Thyroid gland (tissue), 4 donors: ENCODE measurements at regions not wholly inside any gene's neighbourhood (a gene's known extent, or its start where the extent isn't known, plus 50 kb on each side); places are given as distances from the start of the nearest gene placed in this dataset.

ENCODE experiments used
- DNase-seq, 2 donors: peaks; one replicate each; pipeline ENCODE4 v3.0.0-alpha.2; 2019
- H3K27ac ChIP-seq, 3 donors: fragments of 200-600 bp; sonication (generic); 1 replicate in 2 of 3; 2 replicates in 1 of 3; pipeline ENCODE4 v1.5.1; 2016 to 2019; ENCODE audit warnings: mild to moderate bottlenecking in 1 of 3, moderate library complexity in 1 of 3
- H3K27me3 ChIP-seq: fragments of 200-600 bp; sonication (generic); one replicate; pipeline ENCODE4 v1.5.1; 2019
- H3K36me3 ChIP-seq, 2 donors: fragments of 200-600 bp; sonication (generic); one replicate each; pipeline ENCODE4 v1.5.1; 2016 to 2019
- H3K4me1 ChIP-seq, 2 donors: fragments of 200-600 bp; sonication (generic); one replicate each; pipeline ENCODE4 v1.5.1; 2017 to 2019
- H3K4me3 ChIP-seq, 3 donors: fragments of 200-600 bp; sonication (generic); replicated peaks in 1 of 3; 1 replicate in 2 of 3; 2 replicates in 1 of 3; pipeline ENCODE4 v1.5.1; 2016; ENCODE audit warnings: mild to moderate bottlenecking in 1 of 3
- H3K9me3 ChIP-seq: fragments of 200-600 bp; sonication (generic); one replicate; pipeline ENCODE4 v1.5.1; 2017
- POLR2A ChIP-seq, 2 donors: fragments of 450-650 bp; IDR thresholded peaks; one replicate each; pipeline ENCODE4 v1.6.1; 2017; ENCODE audit warnings: antibody characterized with exemption in 2 of 2, mild to moderate bottlenecking in 2 of 2, moderate library complexity in 1 of 2
- WGBS, 2 donors: methylation state at CpG; one replicate each; pipeline ENCODE4 v1.1.5; 2017; 5-methylcytosine and 5-hydroxymethylcytosine counted together
- intact Hi-C: fragments of 100-400 bp; cut with DNase I; formaldehyde crosslinking; loops from one replicate; pipeline ENCODE4 v1.15.1; 2023
- TF ChIP-seq, protein P1 (sequence below), 6 experiments: fragments of 200-600 bp in 3 of 6; fragments of 450-650 bp in 3 of 6; sonication (generic) in 3 of 6; IDR thresholded peaks; one replicate each; pipeline ENCODE4 v1.5.1; 2016 to 2019; ENCODE audit warnings: antibody characterized with exemption in 6 of 6, mild to moderate bottlenecking in 2 of 6, inconsistent platforms in 1 of 6, moderate library complexity in 1 of 6

DNA sequence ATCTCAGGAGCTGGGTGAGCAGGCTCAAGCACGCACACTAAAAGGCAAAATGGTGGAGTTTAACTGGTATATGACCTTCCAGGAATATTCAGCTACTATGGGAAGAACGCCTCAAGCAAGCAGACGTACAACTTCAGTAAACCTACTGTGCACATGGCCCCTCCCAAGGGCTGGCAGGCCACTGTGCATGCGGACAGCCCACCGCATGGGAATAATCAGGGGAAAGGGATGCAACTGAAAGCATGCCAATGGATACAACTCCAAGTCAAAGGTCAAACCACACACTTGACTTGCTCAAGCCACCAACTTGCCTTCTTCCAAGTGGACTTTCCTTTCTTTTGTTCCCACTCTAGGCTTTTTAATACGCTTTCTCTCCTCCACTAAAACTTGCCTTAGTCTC, 121.6 kb upstream of the SNTG2 start:
- no peak overlapping the region for H3K27ac ChIP-seq
- H3K4me3 ChIP-seq, result no peak overlapping the region
- intact Hi-C loops, result no loop called here
- TF ChIP-seq POLR2A (IDR thresholded peaks at IDR 0.05), result no peak
- TF ChIP-seq, protein P1, sequence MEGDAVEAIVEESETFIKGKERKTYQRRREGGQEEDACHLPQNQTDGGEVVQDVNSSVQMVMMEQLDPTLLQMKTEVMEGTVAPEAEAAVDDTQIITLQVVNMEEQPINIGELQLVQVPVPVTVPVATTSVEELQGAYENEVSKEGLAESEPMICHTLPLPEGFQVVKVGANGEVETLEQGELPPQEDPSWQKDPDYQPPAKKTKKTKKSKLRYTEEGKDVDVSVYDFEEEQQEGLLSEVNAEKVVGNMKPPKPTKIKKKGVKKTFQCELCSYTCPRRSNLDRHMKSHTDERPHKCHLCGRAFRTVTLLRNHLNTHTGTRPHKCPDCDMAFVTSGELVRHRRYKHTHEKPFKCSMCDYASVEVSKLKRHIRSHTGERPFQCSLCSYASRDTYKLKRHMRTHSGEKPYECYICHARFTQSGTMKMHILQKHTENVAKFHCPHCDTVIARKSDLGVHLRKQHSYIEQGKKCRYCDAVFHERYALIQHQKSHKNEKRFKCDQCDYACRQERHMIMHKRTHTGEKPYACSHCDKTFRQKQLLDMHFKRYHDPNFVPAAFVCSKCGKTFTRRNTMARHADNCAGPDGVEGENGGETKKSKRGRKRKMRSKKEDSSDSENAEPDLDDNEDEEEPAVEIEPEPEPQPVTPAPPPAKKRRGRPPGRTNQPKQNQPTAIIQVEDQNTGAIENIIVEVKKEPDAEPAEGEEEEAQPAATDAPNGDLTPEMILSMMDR (IDR thresholded peaks at IDR 0.05), result no peak
- DNase-seq, result no peak
- no peaks in the 10 kb centered on the region for H3K27me3 ChIP-seq
- no peaks in the 10 kb centered on the region for H3K36me3 ChIP-seq
- no peaks in the 10 kb centered on the region for H3K9me3 ChIP-seq
- H3K4me1 ChIP-seq, result peaks cover 4 to 11% of the 10 kb centered on the region in 2 donors
- 90 to 95% methylated on average over 6 of the region's 6 CpGs for WGBS, 2 donors

DNA sequence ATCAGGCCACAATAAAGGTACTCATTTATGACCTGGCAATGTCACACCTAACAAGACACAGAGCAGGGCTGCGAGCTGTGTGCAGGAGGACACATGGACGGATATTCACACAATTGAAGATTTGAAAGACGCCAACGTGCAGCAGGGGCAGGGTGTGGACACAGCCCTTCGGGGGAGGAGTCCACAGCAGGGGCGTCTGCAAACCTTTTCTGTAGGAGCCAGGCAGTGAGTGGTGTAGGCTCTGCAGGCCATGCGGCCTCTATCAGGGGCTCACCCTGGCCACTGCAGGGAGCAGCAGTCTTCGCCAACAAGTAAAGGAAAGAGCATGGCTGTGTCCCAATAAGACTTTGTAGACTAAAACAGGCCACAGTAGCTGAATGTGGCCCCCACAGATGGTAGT, 125.7 kb upstream of the SNTG2 start:
- Histone ChIP-seq H3K4me3 (no peak overlapping the region), H3K27me3 (no peaks in the 10 kb centered on the region), H3K4me1 (no peaks in the 10 kb centered on the region), H3K9me3 (no peaks in the 10 kb centered on the region), H3K27ac (no peak overlapping the region), H3K36me3 (no peaks in the 10 kb centered on the region)
- TF ChIP-seq POLR2A (IDR thresholded peaks at IDR 0.05), result no peak
- TF ChIP-seq, protein P1 (IDR thresholded peaks at IDR 0.05), result no peak
- intact Hi-C loops, result no loop called here
- WGBS, 2 donors, result 87% methylated on average over 8 of the region's 8 CpGs
- no peak for DNase-seq

DNA sequence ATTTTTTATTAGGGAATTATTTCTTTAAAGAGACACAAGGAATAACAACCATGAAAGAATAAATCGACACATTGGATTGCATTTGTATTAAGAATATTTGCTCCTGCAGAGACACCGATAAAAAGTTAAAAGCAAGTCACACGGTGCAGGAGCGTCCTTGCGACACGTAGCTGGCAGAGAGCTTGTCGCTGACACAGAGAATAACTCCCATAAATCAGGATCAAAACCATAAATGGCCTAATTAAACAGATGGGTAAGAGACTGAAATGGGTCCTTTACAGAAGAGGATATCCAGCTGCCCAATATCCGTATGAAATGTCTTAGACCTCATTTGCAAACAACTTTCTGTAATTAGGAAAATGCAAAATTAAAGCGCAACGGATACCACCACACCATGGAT, 126.1 kb upstream of the SNTG2 start:
- no peak overlapping the region for H3K4me3 ChIP-seq
- no peaks in the 10 kb centered on the region for H3K4me1 ChIP-seq
- H3K27ac ChIP-seq, result no peak overlapping the region
- intact Hi-C loops, result no loop called here
- DNase-seq, result no peak
- WGBS, 2 donors, result 94 to 95% methylated on average over 10 of the region's 10 CpGs
- no peaks in the 10 kb centered on the region for H3K27me3 ChIP-seq
- H3K36me3 ChIP-seq, result no peaks in the 10 kb centered on the region
- TF ChIP-seq POLR2A (IDR thresholded peaks at IDR 0.05), result no peak
- TF ChIP-seq, protein P1 (IDR thresholded peaks at IDR 0.05), result no peak
- no peaks in the 10 kb centered on the region for H3K9me3 ChIP-seq

DNA sequence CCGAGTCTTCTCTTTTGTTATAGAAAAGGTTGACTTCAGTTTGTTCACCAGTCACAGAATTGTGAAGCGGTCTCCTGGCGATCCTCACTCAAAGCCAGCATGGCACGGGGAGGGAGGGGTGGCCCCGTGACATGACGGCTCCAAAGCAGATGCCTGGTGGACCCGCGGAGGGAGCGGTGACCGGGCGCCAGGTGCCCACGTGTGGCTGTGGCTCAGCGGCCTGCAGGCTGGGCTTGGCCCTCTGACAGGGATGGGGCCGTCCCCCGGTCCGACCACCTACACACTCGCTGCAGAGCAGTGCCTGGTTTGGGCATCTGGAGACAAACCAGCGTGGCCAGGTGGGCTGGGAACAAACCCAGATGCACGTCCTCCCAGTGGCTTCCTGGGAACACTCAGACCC, 129.1 kb upstream of the SNTG2 start:
- TF ChIP-seq, protein P1 (IDR thresholded peaks at IDR 0.05), result no peak
- TF ChIP-seq POLR2A (IDR thresholded peaks at IDR 0.05), result no peak
- H3K36me3 ChIP-seq, result no peaks in the 10 kb centered on the region
- no peaks in the 10 kb centered on the region for H3K4me1 ChIP-seq
- no peak overlapping the region for H3K27ac ChIP-seq
- intact Hi-C loops, result no loop called here
- H3K9me3 ChIP-seq, result no peaks in the 10 kb centered on the region
- no peak overlapping the region for H3K4me3 ChIP-seq
- no peak for DNase-seq
- 91% methylated on average over 19 of the region's 19 CpGs for WGBS, 2 donors
- H3K27me3 ChIP-seq, result no peaks in the 10 kb centered on the region

DNA sequence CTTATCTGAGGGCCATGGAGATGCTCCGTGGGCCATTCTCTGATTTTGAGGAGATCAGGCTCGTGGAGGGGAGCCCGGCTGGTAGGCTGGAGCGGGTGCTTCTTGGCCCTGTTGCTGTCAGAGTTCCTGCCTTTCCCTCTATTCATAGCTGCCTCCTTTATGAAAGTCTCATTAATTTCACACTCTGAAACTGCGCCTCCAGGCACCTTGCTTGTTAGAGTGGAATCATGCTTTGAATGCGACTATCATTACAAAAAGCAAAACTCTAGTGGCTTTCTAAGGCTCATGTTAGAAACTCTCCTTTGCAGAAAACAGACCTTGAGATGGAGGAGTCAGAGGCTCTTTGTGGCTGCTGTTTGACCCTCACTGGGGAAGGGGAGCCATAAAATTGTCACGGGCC, 131.0 kb upstream of the SNTG2 start:
- intact Hi-C loops, result no loop called here
- no peak for TF ChIP-seq POLR2A (IDR thresholded peaks at IDR 0.05)
- TF ChIP-seq, protein P1 (IDR thresholded peaks at IDR 0.05), result no peak
- H3K4me1 ChIP-seq, result no peaks in the 10 kb centered on the region
- H3K36me3 ChIP-seq, result no peaks in the 10 kb centered on the region
- no peaks in the 10 kb centered on the region for H3K27me3 ChIP-seq
- H3K9me3 ChIP-seq, result no peaks in the 10 kb centered on the region
- H3K27ac ChIP-seq, result no peak overlapping the region
- WGBS, 2 donors, result 93 to 95% methylated on average over 7 of the region's 7 CpGs
- no peak for DNase-seq
- no peak overlapping the region for H3K4me3 ChIP-seq
